ENCODE measurements at regions not wholly inside any gene's neighbourhood (a gene's known extent, or its start where the extent isn't known, plus 50 kb on each side); places are given as distances from the start of the nearest gene placed in this dataset.

- Histone ChIP-seq H3K9ac (ENCODE audit: low read length) (no peak overlapping the region), H3K9me2 (replicated peaks; ENCODE audit: low read length) (no peaks in the 10 kb centered on the region), H3F3A (ENCODE audit: low read length, unreplicated experiment) (no peaks in the 10 kb centered on the region), H3K4me1 (ENCODE audit: insufficient read depth, low read length) (no peaks in the 10 kb centered on the region), H3K9me3 (ENCODE audit: low read length) (no peaks in the 10 kb centered on the region), H3K4me2 (ENCODE audit: low read length) (no peak overlapping the region), H4K20me1 (ENCODE audit: low read length) (no peaks in the 10 kb centered on the region), H3K27ac (ENCODE audit: low read length) (no peak overlapping the region), H3K27me3 (ENCODE audit: low read length) (no peaks in the 10 kb centered on the region), H2AFZ (ENCODE audit: low read length) (no peak overlapping the region), H3K4me3 (ENCODE audit: low read length) (no peak overlapping the region), H3K79me2 (ENCODE audit: low read length) (no peaks in the 10 kb centered on the region), H3K36me3 (ENCODE audit: low read depth, low read length) (no peaks in the 10 kb centered on the region)
- TF ChIP-seq EZH2phosphoT487 (IDR thresholded peaks at IDR 0.05; ENCODE audit: borderline replicate concordance, low read length) (no peak), CTCF (conservative IDR thresholded peaks at IDR 0.05; ENCODE audit: low read depth, low read length) (no peak), EZH2 (IDR thresholded peaks at IDR 0.05; ENCODE audit: low read length, unreplicated experiment) (no peak)
- ChIA-PET POLR2A (ENCODE audit: unreplicated experiment) (no interaction called here), CTCF (no interaction called here)
- DNase-seq (no peak), ATAC-seq (no peak)
- intact Hi-C loops (cut with micrococcal nuclease), result no loop called here
- no TSS peak for BruUV-seq (replicated peaks)
These were observed 1509.9 kb downstream of the SLITRK5 start for GRCh38 chr13:89181041-89181440.

GRCh38 chr13:89199138-89199537 is 1528.0 kb downstream of the SLITRK5 start:
- no peaks in the 10 kb centered on the region for H3K27me3 ChIP-seq (ENCODE audit: low read length)
- no peaks in the 10 kb centered on the region for H3K36me3 ChIP-seq (ENCODE audit: low read depth, low read length)
- H3K4me1 ChIP-seq (ENCODE audit: insufficient read depth, low read length), result no peaks in the 10 kb centered on the region
- H3F3A ChIP-seq (ENCODE audit: low read length, unreplicated experiment), result no peaks in the 10 kb centered on the region
- ATAC-seq, result peak; percentile 62
- H3K9me2 ChIP-seq (replicated peaks; ENCODE audit: low read length), result no peaks in the 10 kb centered on the region
- H2AFZ ChIP-seq (ENCODE audit: low read length), result no peak overlapping the region
- H3K9me3 ChIP-seq (ENCODE audit: low read length), result no peaks in the 10 kb centered on the region
- TF ChIP-seq EZH2 (IDR thresholded peaks at IDR 0.05; ENCODE audit: low read length, unreplicated experiment) (no peak), CTCF (conservative IDR thresholded peaks at IDR 0.05; ENCODE audit: low read depth, low read length) (no peak), EZH2phosphoT487 (IDR thresholded peaks at IDR 0.05; ENCODE audit: borderline replicate concordance, low read length) (no peak)
- H3K9ac ChIP-seq (ENCODE audit: low read length), result no peak overlapping the region
- no peaks in the 10 kb centered on the region for H3K79me2 ChIP-seq (ENCODE audit: low read length)
- no peak overlapping the region for H3K27ac ChIP-seq (ENCODE audit: low read length)
- no TSS peak for BruUV-seq (replicated peaks)
- ChIA-PET POLR2A (ENCODE audit: unreplicated experiment) (interaction anchor here (0.6 kb wide), 1 partner anchor 1902 kb away, joined by 4 read pairs; no protein-coding TSS in a partner anchor), CTCF (no interaction called here)
- no peak overlapping the region for H3K4me3 ChIP-seq (ENCODE audit: low read length)
- no peak overlapping the region for H3K4me2 ChIP-seq (ENCODE audit: low read length)
- peak; percentile 28 for DNase-seq
- intact Hi-C loops (cut with micrococcal nuclease), result no loop called here
- H4K20me1 ChIP-seq (ENCODE audit: low read length), result no peaks in the 10 kb centered on the region

- Histone ChIP-seq H3K9me2 (replicated peaks; ENCODE audit: low read length) (no peaks in the 10 kb centered on the region), H2AFZ (ENCODE audit: low read length) (no peak overlapping the region), H3K79me2 (ENCODE audit: low read length) (no peaks in the 10 kb centered on the region), H3K4me1 (ENCODE audit: insufficient read depth, low read length) (no peaks in the 10 kb centered on the region), H3K4me3 (ENCODE audit: low read length) (no peak overlapping the region), H3F3A (ENCODE audit: low read length, unreplicated experiment) (no peaks in the 10 kb centered on the region), H3K27ac (ENCODE audit: low read length) (no peak overlapping the region), H3K9ac (ENCODE audit: low read length) (no peak overlapping the region), H3K9me3 (ENCODE audit: low read length) (no peaks in the 10 kb centered on the region), H4K20me1 (ENCODE audit: low read length) (no peaks in the 10 kb centered on the region), H3K4me2 (ENCODE audit: low read length) (no peak overlapping the region), H3K36me3 (ENCODE audit: low read depth, low read length) (no peaks in the 10 kb centered on the region), H3K27me3 (ENCODE audit: low read length) (no peaks in the 10 kb centered on the region)
- ATAC-seq (no peak), DNase-seq (no peak)
- intact Hi-C loops (cut with micrococcal nuclease), result no loop called here
- TF ChIP-seq EZH2phosphoT487 (IDR thresholded peaks at IDR 0.05; ENCODE audit: borderline replicate concordance, low read length) (no peak), EZH2 (IDR thresholded peaks at IDR 0.05; ENCODE audit: low read length, unreplicated experiment) (no peak), CTCF (conservative IDR thresholded peaks at IDR 0.05; ENCODE audit: low read depth, low read length) (no peak)
- CTCF ChIA-PET, result no interaction called here
- POLR2A ChIA-PET (ENCODE audit: unreplicated experiment), result interaction anchor here (0.7 kb wide), 1 partner anchor 563 kb away, joined by 3 read pairs; no protein-coding TSS in a partner anchor
- BruUV-seq (replicated peaks), result no TSS peak
These were observed 1533.3 kb downstream of the SLITRK5 start for GRCh38 chr13:89204435-89204834.
